Adipocyte (in vitro differentiated cells): ENCODE measurements at regions not wholly inside any gene's neighbourhood (a gene's known extent, or its start where the extent isn't known, plus 50 kb on each side); places are given as distances from the start of the nearest gene placed in this dataset.

Source experiments
- DNase-seq: peaks from one replicate; pipeline ENCODE4 v3.0.0-alpha.2; 2015; ENCODE audit warnings: low read depth
- H3K27me3 ChIP-seq: replicated peaks from 2 replicates; pipeline ENCODE4 v1.7.0; 2013; ENCODE audit warnings: mild to moderate bottlenecking, low read length, moderate library complexity; ENCODE audit not compliant: control insufficient read depth, insufficient read depth
- H3K36me3 ChIP-seq: 2 replicates; pipeline ENCODE4 v1.7.0; 2013; ENCODE audit warnings: low read length, mild to moderate bottlenecking, moderate library complexity; ENCODE audit not compliant: control insufficient read depth, insufficient read depth, severe bottlenecking
- H3K4me1 ChIP-seq: 2 replicates; pipeline ENCODE4 v1.7.0; 2013; ENCODE audit warnings: mild to moderate bottlenecking, low read length, moderate library complexity; ENCODE audit not compliant: control insufficient read depth, insufficient read depth
- H3K4me3 ChIP-seq: 2 replicates; pipeline ENCODE4 v1.7.0; 2013; ENCODE audit warnings: mild to moderate bottlenecking, low read length, moderate library complexity
- H3K9ac ChIP-seq: 2 replicates; pipeline ENCODE4 v1.7.0; 2013; ENCODE audit warnings: mild to moderate bottlenecking, low read length, moderate library complexity
- H3K9me3 ChIP-seq: 2 replicates; pipeline ENCODE4 v1.7.0; 2013; ENCODE audit warnings: mild to moderate bottlenecking, low read length, moderate library complexity; ENCODE audit not compliant: control insufficient read depth

GRCh38 chr5:153030755-153031725 is 459.4 kb upstream of the GRIA1 start:
- no peak overlapping the region for H3K9ac ChIP-seq
- DNase-seq = no peak
- no peaks in the 10 kb centered on the region for H3K27me3 ChIP-seq
- H3K36me3 ChIP-seq = no peaks in the 10 kb centered on the region
- H3K4me3 ChIP-seq = no peak overlapping the region
- no peaks in the 10 kb centered on the region for H3K4me1 ChIP-seq
- no peaks in the 10 kb centered on the region for H3K9me3 ChIP-seq

- Histone ChIP-seq H3K4me1 (no peaks in the 10 kb centered on the region), H3K36me3 (no peaks in the 10 kb centered on the region), H3K9ac (no peak overlapping the region), H3K9me3 (no peaks in the 10 kb centered on the region), H3K27me3 (no peaks in the 10 kb centered on the region), H3K4me3 (no peak overlapping the region)
- DNase-seq = no peak
Observed at GRCh38 chr5:153039501-153039900, 451.0 kb upstream of the GRIA1 start.

GRCh38 chr5:153043886-153044285 is 446.6 kb upstream of the GRIA1 start:
- no peak for DNase-seq
- Histone ChIP-seq H3K27me3 (no peaks in the 10 kb centered on the region), H3K4me3 (no peak overlapping the region), H3K9me3 (no peaks in the 10 kb centered on the region), H3K4me1 (no peaks in the 10 kb centered on the region), H3K36me3 (no peaks in the 10 kb centered on the region), H3K9ac (no peak overlapping the region)

DNA sequence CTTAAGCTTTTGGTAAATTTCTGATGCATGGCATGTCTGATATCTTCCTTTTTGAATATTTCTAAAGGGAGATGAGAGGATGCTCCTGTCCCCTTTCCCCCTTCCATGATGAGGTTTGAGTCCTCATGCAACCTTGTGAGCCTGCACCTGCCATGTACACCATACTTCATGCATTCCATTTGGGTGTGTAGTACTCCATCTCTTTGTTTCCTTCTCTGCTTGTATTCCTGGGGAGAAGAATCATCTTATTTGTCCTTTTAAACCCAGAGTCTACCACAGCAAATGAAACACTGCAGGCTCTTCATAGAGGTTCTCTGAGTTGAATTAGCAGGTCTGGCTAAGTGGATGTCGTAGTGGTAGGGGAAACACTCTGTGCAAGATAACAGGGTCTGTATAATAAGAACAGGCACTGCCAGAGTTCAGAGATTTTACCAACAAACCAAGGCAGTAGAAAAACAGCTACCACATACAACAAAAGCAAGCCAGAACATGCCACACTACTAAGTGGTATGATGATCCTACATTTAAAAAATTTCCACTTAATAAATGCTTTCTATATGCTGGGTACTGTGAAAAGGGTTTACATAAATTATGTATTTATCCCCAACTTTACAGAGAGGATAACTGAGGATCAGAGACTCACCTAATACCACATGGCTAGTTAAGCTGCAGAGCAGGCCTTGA is 439.8 kb upstream of the GRIA1 start:
- Histone ChIP-seq H3K4me1 (no peaks in the 10 kb centered on the region), H3K4me3 (no peak overlapping the region), H3K27me3 (no peaks in the 10 kb centered on the region), H3K9ac (no peak overlapping the region), H3K36me3 (no peaks in the 10 kb centered on the region), H3K9me3 (no peaks in the 10 kb centered on the region)
- no peak for DNase-seq

GRCh38 chr5:153066281-153066680 is 424.2 kb upstream of the GRIA1 start:
- no peaks in the 10 kb centered on the region for H3K9me3 ChIP-seq
- no peaks in the 10 kb centered on the region for H3K27me3 ChIP-seq
- no peaks in the 10 kb centered on the region for H3K36me3 ChIP-seq
- H3K4me1 ChIP-seq = no peaks in the 10 kb centered on the region
- no peak overlapping the region for H3K9ac ChIP-seq
- no peak for DNase-seq
- no peak overlapping the region for H3K4me3 ChIP-seq

DNA sequence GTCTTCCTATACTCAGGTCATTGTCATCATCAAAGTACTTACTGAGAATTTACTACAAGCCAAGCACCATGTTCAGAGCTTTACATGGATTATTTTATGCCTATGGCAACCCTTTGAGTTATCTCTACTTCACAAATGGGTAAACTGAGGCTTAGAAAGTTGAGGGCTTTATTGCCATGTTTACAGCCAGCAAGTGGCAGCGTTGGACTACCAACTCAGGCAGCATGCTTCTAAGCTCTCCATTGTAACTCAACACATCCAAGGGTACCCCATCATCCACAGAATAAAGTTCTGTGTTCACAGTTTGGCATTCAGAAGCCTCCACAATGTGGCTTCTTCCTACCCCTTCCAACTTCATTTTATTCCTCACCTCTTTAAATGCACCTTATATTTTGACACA is 422.6 kb upstream of the GRIA1 start:
- Histone ChIP-seq H3K9me3 (no peaks in the 10 kb centered on the region), H3K4me3 (no peak overlapping the region), H3K36me3 (no peaks in the 10 kb centered on the region), H3K9ac (no peak overlapping the region), H3K4me1 (no peaks in the 10 kb centered on the region), H3K27me3 (no peaks in the 10 kb centered on the region)
- no peak for DNase-seq

GRCh38 chr5:153079396-153079795 is 411.1 kb upstream of the GRIA1 start:
- Histone ChIP-seq H3K4me1 (no peaks in the 10 kb centered on the region), H3K4me3 (no peak overlapping the region), H3K9ac (no peak overlapping the region), H3K36me3 (no peaks in the 10 kb centered on the region), H3K27me3 (no peaks in the 10 kb centered on the region), H3K9me3 (no peaks in the 10 kb centered on the region)
- no peak for DNase-seq

DNA sequence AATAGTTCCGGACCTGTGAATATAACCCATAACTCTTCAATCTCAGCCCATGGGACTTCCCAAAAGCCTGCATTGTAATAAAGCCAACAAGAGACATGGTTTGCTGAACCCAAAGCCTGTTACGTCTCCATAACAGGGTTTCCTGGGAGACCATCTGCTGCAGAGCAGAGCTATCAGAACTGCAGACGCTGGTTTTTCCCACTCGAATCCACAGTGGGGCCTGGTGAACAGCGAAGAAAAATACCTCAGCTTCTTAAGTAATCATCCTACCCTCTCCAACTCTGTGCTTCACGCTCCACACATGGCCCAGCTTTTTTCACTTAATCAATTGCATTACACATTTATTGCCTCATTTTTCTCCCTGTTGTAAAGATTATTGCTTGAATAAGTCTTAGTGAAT is 409.5 kb upstream of the GRIA1 start:
- H3K9me3 ChIP-seq = no peaks in the 10 kb centered on the region
- H3K4me3 ChIP-seq = no peak overlapping the region
- no peak for DNase-seq
- H3K9ac ChIP-seq = no peak overlapping the region
- no peaks in the 10 kb centered on the region for H3K27me3 ChIP-seq
- no peaks in the 10 kb centered on the region for H3K4me1 ChIP-seq
- H3K36me3 ChIP-seq = no peaks in the 10 kb centered on the region

- Histone ChIP-seq H3K4me1 (no peaks in the 10 kb centered on the region), H3K4me3 (no peak overlapping the region), H3K9me3 (no peaks in the 10 kb centered on the region), H3K36me3 (no peaks in the 10 kb centered on the region), H3K9ac (no peak overlapping the region), H3K27me3 (no peaks in the 10 kb centered on the region)
- DNase-seq = no peak
Observed at GRCh38 chr5:153081385-153081784, 409.1 kb upstream of the GRIA1 start.

DNA sequence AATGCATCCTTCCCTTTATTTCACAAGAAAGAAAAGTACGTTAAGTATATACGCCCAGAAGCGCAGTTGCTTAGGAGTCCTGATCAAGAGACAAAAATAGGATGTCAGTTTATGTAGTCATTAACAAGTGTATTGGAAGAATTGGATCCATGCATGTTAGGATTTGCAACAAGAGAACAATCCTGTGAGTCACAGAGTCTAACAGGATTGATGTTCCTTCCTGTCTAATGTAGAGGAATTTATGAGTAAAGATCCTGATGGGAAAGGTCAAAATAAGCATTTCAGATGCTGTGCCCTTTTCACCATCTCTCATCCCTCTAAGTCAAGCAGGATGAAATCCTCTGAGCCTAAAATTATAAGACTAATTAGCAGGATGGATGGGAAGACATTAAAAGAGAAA is 406.0 kb upstream of the GRIA1 start:
- DNase-seq = no peak
- Histone ChIP-seq H3K9ac (no peak overlapping the region), H3K4me1 (no peaks in the 10 kb centered on the region), H3K27me3 (no peaks in the 10 kb centered on the region), H3K4me3 (no peak overlapping the region), H3K9me3 (no peaks in the 10 kb centered on the region), H3K36me3 (no peaks in the 10 kb centered on the region)

DNA sequence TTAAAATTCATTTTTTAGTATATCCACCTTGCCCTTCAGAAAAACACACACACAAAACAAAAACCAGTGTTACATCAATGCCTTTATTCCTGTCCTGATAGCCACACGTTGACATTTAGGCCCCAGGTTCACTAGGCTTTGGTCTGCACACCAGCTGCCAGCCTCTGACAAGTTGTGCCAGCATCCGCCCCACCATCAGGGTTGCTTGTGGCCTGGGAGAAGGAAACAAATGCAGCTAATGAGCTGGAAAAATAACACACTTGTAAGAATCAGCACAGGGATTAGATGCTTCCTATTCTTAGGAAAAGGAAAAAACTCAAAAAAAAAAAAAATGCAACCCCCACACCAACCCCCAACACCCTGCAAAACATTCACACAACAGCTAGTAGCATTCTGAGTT is 404.0 kb upstream of the GRIA1 start:
- Histone ChIP-seq H3K36me3 (no peaks in the 10 kb centered on the region), H3K9me3 (no peaks in the 10 kb centered on the region), H3K9ac (no peak overlapping the region), H3K27me3 (no peaks in the 10 kb centered on the region), H3K4me3 (no peak overlapping the region), H3K4me1 (no peaks in the 10 kb centered on the region)
- DNase-seq = no peak
